H1 (cell line): ENCODE measurements at regions not wholly inside any gene's neighbourhood (a gene's known extent, or its start where the extent isn't known, plus 50 kb on each side); places are given as distances from the start of the nearest gene placed in this dataset.
"Not testable (repeated sequence)": the region's sequence is repeated elsewhere in the genome, so short reads cannot be mapped to it uniquely, and the experiment has no call there.

Experiments
- CTCF ChIA-PET: fragments of 300-600 bp; sonication (Branson Sonifier 250); formaldehyde crosslinking; loops from one replicate; lab custom pipeline; 2021; ENCODE audit not compliant: partially characterized antibody; lab: Charles Lee
- POLR2A ChIA-PET: fragments of 300-600 bp; sonication (Branson Sonifier 250); formaldehyde crosslinking; loops from one replicate; lab custom pipeline; 2021; ENCODE audit warnings: inconsistent platforms; ENCODE audit not compliant: partially characterized antibody; lab: Charles Lee
- DNase-seq, 2 experiments: peaks; one replicate each; pipeline versions ENCODE4 v3.0.0 to v3.0.0-alpha.2; 2010 to 2022; ENCODE audit warnings: low spot score in 2 of 2, low read depth in 1 of 2, mixed read lengths in 1 of 2
- FAIRE-seq: peaks from 2 replicates; lab custom pipeline; 2011; peaks lifted over from hg19 to GRCh38; lab: Jason Lieb, UNC
- H2AFZ ChIP-seq: 2 replicates; pipeline ENCODE4 v1.8.1; 2012; ENCODE audit warnings: low read length, inconsistent platforms
- H2AK5ac ChIP-seq: 2 replicates; pipeline ENCODE4 v1.6.1; 2013; ENCODE audit warnings: low read depth, low read length
- H2BK120ac ChIP-seq: replicated peaks from 2 replicates; pipeline ENCODE3; 2013; ENCODE audit warnings: low read depth, low read length, inconsistent platforms
- H2BK12ac ChIP-seq: 2 replicates; pipeline ENCODE4 v1.6.1; 2013; ENCODE audit warnings: low read depth, low read length
- H2BK15ac ChIP-seq: 2 replicates; pipeline ENCODE4 v1.6.1; 2013; ENCODE audit warnings: low read length
- H2BK20ac ChIP-seq: 2 replicates; pipeline ENCODE4 v1.6.1; 2013; ENCODE audit warnings: low read length
- H2BK5ac ChIP-seq: 2 replicates; pipeline ENCODE4 v1.6.1; 2013; ENCODE audit warnings: low read depth, low read length
- H3K14ac ChIP-seq: 2 replicates; pipeline ENCODE4 v1.6.1; 2013; ENCODE audit warnings: inconsistent platforms; ENCODE audit not compliant: insufficient read length
- H3K18ac ChIP-seq: 2 replicates; pipeline ENCODE4 v1.6.1; 2013; ENCODE audit warnings: low read length; ENCODE audit errors: extremely low read depth
- H3K23ac ChIP-seq: 2 replicates; pipeline ENCODE4 v1.6.1; 2013; ENCODE audit warnings: inconsistent platforms; ENCODE audit not compliant: insufficient read length
- H3K23me2 ChIP-seq: 2 replicates; pipeline ENCODE4 v1.6.1; 2013; ENCODE audit warnings: low read depth, low read length
- H3K27ac ChIP-seq: 2 replicates; pipeline ENCODE4 v1.6.1; 2011; ENCODE audit warnings: low read depth, low read length, inconsistent platforms
- H3K27me3 ChIP-seq, 4 experiments: replicated peaks in 1 of 4; 1 replicate in 1 of 4; 2 replicates in 3 of 4; pipeline versions ENCODE4 v1.6.1 to v1.8.1; 2011 to 2013; ENCODE audit warnings: low read length in 3 of 4, mild to moderate bottlenecking in 3 of 4, inconsistent platforms in 2 of 4, mixed read lengths in 2 of 4, moderate library complexity in 1 of 4; ENCODE audit not compliant: control insufficient read depth in 3 of 4, insufficient read depth in 3 of 4; ENCODE audit errors: extremely low read depth in 1 of 4
- H3K36me3 ChIP-seq, 4 experiments: 2 replicates each; pipeline versions ENCODE4 v1.6.1 to v1.8.1; 2011 to 2013; ENCODE audit warnings: mild to moderate bottlenecking in 4 of 4, low read length in 3 of 4, moderate library complexity in 2 of 4, control low read depth in 1 of 4, inconsistent platforms in 1 of 4; ENCODE audit not compliant: insufficient read depth in 4 of 4, control insufficient read depth in 2 of 4
- H3K4ac ChIP-seq: replicated peaks from 2 replicates; pipeline ENCODE3; 2013; ENCODE audit warnings: low read length, low read depth, mixed read lengths, inconsistent platforms; ENCODE audit not compliant: insufficient read length
- H3K4me1 ChIP-seq, 4 experiments: replicated peaks in 1 of 4; 1 replicate in 1 of 4; 2 replicates in 3 of 4; pipeline versions ENCODE4 v1.6.1 to v1.8.1; 2011 to 2013; ENCODE audit warnings: low read length in 3 of 4, inconsistent platforms in 2 of 4, mixed read lengths in 1 of 4; ENCODE audit not compliant: insufficient read depth in 4 of 4, control insufficient read depth in 3 of 4
- H3K4me2 ChIP-seq, 2 experiments: 2 replicates each; pipeline versions ENCODE4 v1.6.1 to v1.8.1; 2011 to 2013; ENCODE audit warnings: low read depth in 2 of 2, low read length in 2 of 2, control low read depth in 1 of 2, inconsistent platforms in 1 of 2, mild to moderate bottlenecking in 1 of 2; ENCODE audit not compliant: insufficient read depth in 1 of 2
- H3K4me3 ChIP-seq, 4 experiments: fragments of 200-600, 300-600 bp in 1 of 4; sonication (generic), shearing (Covaris generic), sonication (Bioruptor Twin) in 1 of 4; 2 replicates each; pipeline versions ENCODE4 v1.5.1 to v1.8.1; 2011 to 2016; ENCODE audit warnings: low read length in 4 of 4, low read depth in 3 of 4, control low read depth in 2 of 4, inconsistent platforms in 2 of 4, mild to moderate bottlenecking in 2 of 4, mixed read lengths in 1 of 4, moderate library complexity in 1 of 4; ENCODE audit not compliant: insufficient read depth in 2 of 4; ENCODE audit errors: extremely low read depth in 1 of 4
- H3K56ac ChIP-seq: replicated peaks from 2 replicates; pipeline ENCODE3; 2013; ENCODE audit warnings: low read depth, mild to moderate bottlenecking, mixed read lengths, low read length, inconsistent platforms; ENCODE audit not compliant: insufficient read length
- H3K79me1 ChIP-seq: 2 replicates; pipeline ENCODE4 v1.6.1; 2013; ENCODE audit warnings: low read depth, low read length, control low read depth
- H3K79me2 ChIP-seq, 2 experiments: 2 replicates each; pipeline versions ENCODE4 v1.6.1 to v1.8.1; 2012 to 2013; ENCODE audit warnings: low read length in 2 of 2, mild to moderate bottlenecking in 2 of 2, inconsistent platforms in 1 of 2; ENCODE audit not compliant: insufficient read depth in 2 of 2, control insufficient read depth in 1 of 2
- H3K9ac ChIP-seq, 4 experiments: replicated peaks in 1 of 4; 1 replicate in 1 of 4; 2 replicates in 3 of 4; pipeline versions ENCODE4 v1.6.1 to v1.8.1; 2011 to 2013; ENCODE audit warnings: low read depth in 3 of 4, low read length in 3 of 4, control low read depth in 2 of 4, mild to moderate bottlenecking in 2 of 4, moderate library complexity in 2 of 4, inconsistent platforms in 1 of 4; ENCODE audit errors: extremely low read depth in 1 of 4
- H3K9me3 ChIP-seq, 2 experiments: 2 replicates each; pipeline versions ENCODE4 v1.6.1 to v1.8.1; 2012 to 2013; ENCODE audit warnings: mild to moderate bottlenecking in 2 of 2, moderate library complexity in 2 of 2, control low read depth in 1 of 2, inconsistent platforms in 1 of 2, low read depth in 1 of 2, low read length in 1 of 2, mixed read lengths in 1 of 2; ENCODE audit not compliant: insufficient read depth in 2 of 2
- H4K20me1 ChIP-seq, 2 experiments: replicated peaks in 1 of 2; 2 replicates each; pipeline versions ENCODE3 to v1.8.1; 2011 to 2013; ENCODE audit warnings: inconsistent platforms in 2 of 2, low read length in 2 of 2, mild to moderate bottlenecking in 1 of 2; ENCODE audit not compliant: insufficient read depth in 2 of 2, control insufficient read depth in 1 of 2
- H4K5ac ChIP-seq: 2 replicates; pipeline ENCODE4 v1.6.1; 2013; ENCODE audit warnings: low read length, low read depth, mixed read lengths, inconsistent platforms; ENCODE audit not compliant: insufficient read length
- H4K8ac ChIP-seq: 2 replicates; pipeline ENCODE4 v1.8.0; 2013; ENCODE audit warnings: mild to moderate bottlenecking, moderate library complexity, low read length, inconsistent platforms; ENCODE audit not compliant: insufficient read depth; ENCODE audit errors: extremely low read depth
- H4K91ac ChIP-seq: replicated peaks from 2 replicates; pipeline ENCODE3; 2013; ENCODE audit warnings: low read length, mixed read lengths, inconsistent platforms; ENCODE audit not compliant: insufficient read length
- WGBS, 2 experiments: shearing (Covaris generic) in 1 of 2; methylation state at CpG; one replicate each; pipeline versions ENCODE4 v1.1.6 to v1.1.7; 2013 to 2015; ENCODE audit warnings: low lambda C conversion rate in 2 of 2, mixed read lengths in 2 of 2, inconsistent platforms in 1 of 2, low coverage in 1 of 2, missing lambda C conversion rate in 1 of 2; ENCODE audit not compliant: insufficient replicate concordance in 2 of 2, insufficient coverage in 1 of 2, insufficient read length in 1 of 2; ENCODE audit errors: extremely low coverage in 1 of 2, missing lambda C conversion rate in 1 of 2; 5-methylcytosine and 5-hydroxymethylcytosine counted together

DNA sequence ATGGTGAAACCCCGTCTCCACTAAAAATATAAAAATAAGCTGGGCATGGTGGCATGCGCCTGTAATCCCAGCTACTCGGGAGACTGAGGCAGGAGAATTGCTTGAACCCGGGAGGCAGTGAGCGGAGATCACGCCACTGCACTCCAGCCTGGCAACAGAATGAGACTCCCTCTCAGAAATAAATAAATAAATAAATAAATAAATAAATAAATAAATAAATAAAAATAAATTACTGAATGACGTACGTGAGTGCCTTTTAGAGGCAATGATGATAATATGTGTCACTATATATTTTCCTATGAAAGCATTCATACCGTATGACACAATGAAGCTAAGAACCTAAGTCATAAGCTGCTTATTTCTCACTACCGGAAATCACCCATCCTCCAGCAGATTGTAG, 847.5 kb downstream of the PCDH11X start:
- H3K56ac ChIP-seq, H4K91ac ChIP-seq, H2AK5ac ChIP-seq, H2BK15ac ChIP-seq, H3K4me3 ChIP-seq, H3K36me3 ChIP-seq, H4K8ac ChIP-seq, H3K9me3 ChIP-seq, H3K23ac ChIP-seq, H2BK20ac ChIP-seq, H2BK5ac ChIP-seq, CTCF ChIA-PET, H3K14ac ChIP-seq, H3K18ac ChIP-seq, H4K20me1 ChIP-seq, H2AFZ ChIP-seq, H3K23me2 ChIP-seq, H2BK12ac ChIP-seq, H3K79me1 ChIP-seq, H3K4me2 ChIP-seq, H3K4ac ChIP-seq, H4K5ac ChIP-seq, H3K27ac ChIP-seq, FAIRE-seq, POLR2A ChIA-PET, H3K4me1 ChIP-seq, DNase-seq, H3K79me2 ChIP-seq, H3K9ac ChIP-seq, H2BK120ac ChIP-seq, H3K27me3 ChIP-seq: not testable (repeated sequence)
- WGBS, 2 experiments: 97% methylated on average over 5 of the region's 10 CpGs; no CpG with 5 or more reads in 1 of the 2 experiments

GRCh38 chrX:92657593-92657992, 878.4 kb downstream of the PCDH11X start:
- H3K56ac ChIP-seq, H2AFZ ChIP-seq, H3K23ac ChIP-seq, H4K91ac ChIP-seq, H2BK20ac ChIP-seq, H2BK5ac ChIP-seq, H2AK5ac ChIP-seq, H3K4me2 ChIP-seq, H3K4me3 ChIP-seq, CTCF ChIA-PET, H3K79me1 ChIP-seq, H3K36me3 ChIP-seq, H3K4me1 ChIP-seq, H2BK12ac ChIP-seq, H3K27me3 ChIP-seq, H3K79me2 ChIP-seq, H3K9ac ChIP-seq, H4K5ac ChIP-seq, H3K14ac ChIP-seq, FAIRE-seq, H3K9me3 ChIP-seq, DNase-seq, H3K23me2 ChIP-seq, H3K18ac ChIP-seq, H2BK15ac ChIP-seq, H2BK120ac ChIP-seq, H3K4ac ChIP-seq, H3K27ac ChIP-seq, H4K8ac ChIP-seq, H4K20me1 ChIP-seq, POLR2A ChIA-PET: not testable (repeated sequence)
- 83% methylated on average over 2 of the region's 2 CpGs; no CpG with 5 or more reads in 1 of the 2 experiments for WGBS, 2 experiments
